ENCODE measurements at regions not wholly inside any gene's neighbourhood (a gene's known extent, or its start where the extent isn't known, plus 50 kb on each side); places are given as distances from the start of the nearest gene placed in this dataset.

DNA sequence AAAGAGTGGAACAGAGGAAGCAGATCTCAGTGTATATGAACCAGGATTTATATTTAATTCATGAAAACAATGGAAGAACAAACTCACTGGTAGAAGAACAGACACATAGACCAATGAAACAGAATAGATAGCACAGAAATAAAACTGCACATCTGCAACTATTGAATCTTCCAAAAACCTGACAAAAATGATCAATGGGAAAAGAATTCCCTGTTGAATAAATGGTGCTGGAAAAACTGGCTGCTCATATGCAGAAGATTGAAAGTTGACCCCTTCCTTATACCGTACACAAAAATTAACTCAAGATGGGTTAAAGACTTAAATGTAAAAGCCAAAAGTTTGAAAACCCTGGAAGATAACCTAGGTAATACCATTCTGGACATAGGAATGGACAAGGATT, 391.0 kb downstream of the MAGEB5 start:
- DNase-seq (ENCODE audit: low read depth) = no peak
- TF ChIP-seq, protein P1, sequence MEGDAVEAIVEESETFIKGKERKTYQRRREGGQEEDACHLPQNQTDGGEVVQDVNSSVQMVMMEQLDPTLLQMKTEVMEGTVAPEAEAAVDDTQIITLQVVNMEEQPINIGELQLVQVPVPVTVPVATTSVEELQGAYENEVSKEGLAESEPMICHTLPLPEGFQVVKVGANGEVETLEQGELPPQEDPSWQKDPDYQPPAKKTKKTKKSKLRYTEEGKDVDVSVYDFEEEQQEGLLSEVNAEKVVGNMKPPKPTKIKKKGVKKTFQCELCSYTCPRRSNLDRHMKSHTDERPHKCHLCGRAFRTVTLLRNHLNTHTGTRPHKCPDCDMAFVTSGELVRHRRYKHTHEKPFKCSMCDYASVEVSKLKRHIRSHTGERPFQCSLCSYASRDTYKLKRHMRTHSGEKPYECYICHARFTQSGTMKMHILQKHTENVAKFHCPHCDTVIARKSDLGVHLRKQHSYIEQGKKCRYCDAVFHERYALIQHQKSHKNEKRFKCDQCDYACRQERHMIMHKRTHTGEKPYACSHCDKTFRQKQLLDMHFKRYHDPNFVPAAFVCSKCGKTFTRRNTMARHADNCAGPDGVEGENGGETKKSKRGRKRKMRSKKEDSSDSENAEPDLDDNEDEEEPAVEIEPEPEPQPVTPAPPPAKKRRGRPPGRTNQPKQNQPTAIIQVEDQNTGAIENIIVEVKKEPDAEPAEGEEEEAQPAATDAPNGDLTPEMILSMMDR (IDR thresholded peaks at IDR 0.05; ENCODE audit: control insufficient read depth, extremely low read depth, insufficient read depth) = no peak
- no peak overlapping the region for H3K4me3 ChIP-seq (ENCODE audit: low read depth, low read length)

- H3K4me3 ChIP-seq (ENCODE audit: low read depth, low read length) = no peak overlapping the region
- TF ChIP-seq, protein P1 (IDR thresholded peaks at IDR 0.05; ENCODE audit: control insufficient read depth, extremely low read depth, insufficient read depth) = no peak
- DNase-seq (ENCODE audit: low read depth) = no peak
These were observed 382.0 kb downstream of the MAGEB5 start for GRCh38 chrX:26597981-26598380.

DNA sequence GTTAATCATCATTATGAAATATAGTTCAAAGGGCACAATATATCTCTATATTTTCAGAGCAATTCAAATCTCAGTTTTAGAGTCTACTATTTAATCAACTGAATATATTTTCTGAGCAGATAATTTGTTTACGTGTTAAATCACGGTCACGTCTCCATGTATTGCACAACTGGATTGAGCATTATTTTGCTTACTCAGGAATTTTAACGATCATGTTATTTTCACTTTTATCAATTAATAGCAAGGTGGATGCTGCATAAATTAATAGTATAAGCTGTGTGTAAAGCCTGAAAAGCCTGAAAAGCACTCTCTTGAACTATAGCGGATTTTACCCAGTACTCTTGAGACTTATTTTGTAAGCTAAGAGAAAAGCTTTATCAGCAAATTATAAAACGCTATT, 374.9 kb downstream of the MAGEB5 start:
- no peak overlapping the region for H3K4me3 ChIP-seq (ENCODE audit: low read depth, low read length)
- TF ChIP-seq, protein P1 (IDR thresholded peaks at IDR 0.05; ENCODE audit: control insufficient read depth, extremely low read depth, insufficient read depth) = no peak
- DNase-seq (ENCODE audit: low read depth) = no peak

DNA sequence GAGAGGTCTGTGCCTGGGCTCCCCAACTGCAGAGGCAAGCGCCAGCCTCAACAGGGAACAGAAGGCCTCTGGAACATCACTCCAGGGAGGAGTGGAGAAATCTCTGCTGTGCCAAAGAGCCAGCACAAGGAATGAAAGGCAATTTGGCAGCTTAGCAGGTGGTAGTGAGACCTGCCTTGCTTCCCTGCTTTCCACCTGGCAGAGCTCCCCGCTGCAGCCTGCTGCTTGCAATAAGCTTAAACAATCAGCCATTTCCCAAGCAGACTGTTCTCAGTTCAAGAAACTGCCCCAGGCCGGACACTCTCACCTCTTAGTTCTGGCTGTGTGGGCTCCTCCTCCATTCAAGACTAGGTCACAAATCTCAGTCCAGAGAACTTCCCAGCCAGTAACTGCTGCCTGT, 370.6 kb downstream of the MAGEB5 start:
- no peak overlapping the region for H3K4me3 ChIP-seq (ENCODE audit: low read depth, low read length)
- TF ChIP-seq, protein P1 (IDR thresholded peaks at IDR 0.05; ENCODE audit: control insufficient read depth, extremely low read depth, insufficient read depth) = no peak
- DNase-seq (ENCODE audit: low read depth) = no peak

DNA sequence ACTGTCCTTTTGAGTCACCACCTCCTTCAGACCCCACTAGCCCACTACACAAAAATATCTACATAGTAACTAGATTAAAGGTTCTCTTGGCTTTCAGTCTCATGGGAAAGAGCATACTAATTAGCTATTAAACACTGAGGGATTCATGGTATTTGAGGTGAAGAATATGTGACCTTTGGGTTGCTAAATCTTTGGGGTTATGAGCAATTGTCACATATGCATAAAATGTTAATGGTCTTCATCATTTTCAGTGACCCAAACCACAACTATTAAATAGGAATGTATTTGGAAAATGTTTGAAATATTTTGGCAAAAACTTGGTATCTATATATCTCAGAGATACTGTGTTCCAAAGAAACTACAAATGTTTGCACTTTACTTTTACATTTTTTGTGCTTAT, 365.1 kb downstream of the MAGEB5 start:
- H3K4me3 ChIP-seq (ENCODE audit: low read depth, low read length) = no peak overlapping the region
- DNase-seq (ENCODE audit: low read depth) = no peak
- TF ChIP-seq, protein P1 (IDR thresholded peaks at IDR 0.05; ENCODE audit: control insufficient read depth, extremely low read depth, insufficient read depth) = no peak

DNA sequence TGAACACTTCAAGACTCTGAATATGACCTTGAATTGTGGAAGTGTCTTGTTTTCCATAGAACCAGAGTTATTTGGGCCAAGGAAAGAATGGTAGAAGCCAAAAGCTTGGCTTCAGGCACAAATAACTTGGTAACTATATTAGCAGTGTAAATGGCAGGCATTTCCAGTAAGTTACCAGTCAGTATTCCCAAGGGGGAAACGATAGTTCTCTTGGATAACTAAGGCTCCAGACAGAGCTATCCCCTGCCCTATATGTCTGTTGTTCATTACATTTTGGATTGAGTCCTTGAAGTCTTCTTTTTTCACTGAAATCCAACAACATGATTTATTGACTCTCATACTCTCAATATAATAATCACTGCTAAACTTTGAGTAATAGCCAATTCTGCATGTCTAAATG, 364.1 kb downstream of the MAGEB5 start:
- TF ChIP-seq, protein P1 (IDR thresholded peaks at IDR 0.05; ENCODE audit: control insufficient read depth, extremely low read depth, insufficient read depth) = no peak
- no peak overlapping the region for H3K4me3 ChIP-seq (ENCODE audit: low read depth, low read length)
- DNase-seq (ENCODE audit: low read depth) = no peak

DNA sequence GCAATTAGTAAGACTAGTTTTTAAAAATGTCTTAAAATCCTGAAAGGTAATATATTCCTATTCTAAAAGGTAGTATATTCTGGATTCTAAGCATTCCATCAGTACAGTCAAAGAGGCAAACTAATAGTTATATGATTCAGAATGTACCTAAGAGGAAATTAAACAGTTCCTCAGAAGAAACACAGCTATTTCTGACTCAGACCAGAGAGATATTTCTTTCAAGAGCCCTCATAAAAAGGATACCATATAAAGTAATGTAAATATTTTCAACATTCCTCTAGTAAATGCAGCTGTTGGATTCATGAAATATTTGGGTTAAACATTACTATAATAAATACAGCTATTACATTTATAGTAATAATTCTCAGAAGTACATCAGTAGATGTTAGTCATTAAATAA, 358.3 kb downstream of the MAGEB5 start:
- TF ChIP-seq, protein P1 (IDR thresholded peaks at IDR 0.05; ENCODE audit: control insufficient read depth, extremely low read depth, insufficient read depth) = no peak
- no peak overlapping the region for H3K4me3 ChIP-seq (ENCODE audit: low read depth, low read length)
- no peak for DNase-seq (ENCODE audit: low read depth)
